HG03457 (cell line): ENCODE measurements at regions not wholly inside any gene's neighbourhood (a gene's known extent, or its start where the extent isn't known, plus 50 kb on each side); places are given as distances from the start of the nearest gene placed in this dataset.

ENCODE experiments used
- ATAC-seq: cut with Tn5 transposase; IDR thresholded peaks from one replicate; pipeline ENCODE4 v1.9.1; 2021; ENCODE audit warnings: moderate number of reproducible peaks; ENCODE audit not compliant: unreplicated experiment

DNA sequence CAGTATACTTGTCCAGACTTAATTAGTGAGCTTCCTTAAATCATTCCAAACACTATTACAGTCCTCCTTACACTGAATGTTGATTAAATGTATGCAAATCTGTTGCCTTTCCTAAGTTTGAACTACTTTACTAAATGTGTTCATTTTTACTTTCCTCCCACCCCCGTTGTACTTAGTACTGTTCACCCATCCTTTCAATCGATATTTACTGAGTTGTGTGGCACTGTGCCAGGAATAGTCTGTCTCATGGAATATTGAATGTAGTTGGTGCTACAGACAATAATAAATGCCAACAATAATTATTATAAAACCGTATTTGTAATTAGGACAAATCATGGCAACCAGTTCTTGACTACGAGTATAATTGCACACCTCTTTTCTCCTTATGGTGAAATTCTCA, 335.7 kb downstream of the GPR37 start:
- no peak for ATAC-seq

DNA sequence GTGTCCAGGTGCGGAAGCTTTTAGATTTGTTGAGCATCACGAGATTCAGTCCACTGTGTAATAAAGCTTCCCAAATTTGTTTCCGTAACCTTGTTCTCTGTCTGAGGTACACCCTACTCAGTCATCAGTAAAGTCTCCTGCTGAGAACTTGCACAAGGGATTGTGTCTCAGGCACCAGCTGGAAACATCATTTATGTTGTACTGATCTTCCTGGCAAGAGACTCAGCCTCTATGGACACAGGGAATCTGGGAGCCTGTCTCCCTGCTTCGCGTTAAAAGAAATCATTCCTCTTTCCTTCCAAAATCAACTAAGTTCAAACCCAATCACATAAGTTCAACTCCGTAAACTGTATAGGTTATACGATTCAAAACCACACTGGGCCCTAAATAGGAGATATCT, 336.8 kb downstream of the GPR37 start:
- ATAC-seq: no peak

DNA sequence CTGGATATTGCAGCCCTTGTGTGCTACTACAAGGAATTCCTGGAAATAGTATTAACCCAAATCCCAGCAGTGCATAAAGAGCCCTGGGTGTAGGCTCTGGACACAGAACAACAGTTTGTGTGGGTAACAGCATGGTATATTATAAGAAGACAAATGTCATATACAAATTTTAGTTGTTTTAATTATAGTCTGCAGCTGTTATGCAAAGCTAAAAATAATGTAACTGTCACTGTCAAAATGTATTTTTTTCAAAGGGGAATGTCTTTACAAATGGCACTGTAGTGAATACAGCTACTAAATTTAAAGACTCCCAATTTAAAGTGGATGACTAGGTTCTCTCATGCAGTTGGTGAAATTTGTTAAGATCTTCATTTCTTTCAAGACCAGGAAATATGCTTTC, 339.0 kb downstream of the GPR37 start:
- no peak for ATAC-seq

DNA sequence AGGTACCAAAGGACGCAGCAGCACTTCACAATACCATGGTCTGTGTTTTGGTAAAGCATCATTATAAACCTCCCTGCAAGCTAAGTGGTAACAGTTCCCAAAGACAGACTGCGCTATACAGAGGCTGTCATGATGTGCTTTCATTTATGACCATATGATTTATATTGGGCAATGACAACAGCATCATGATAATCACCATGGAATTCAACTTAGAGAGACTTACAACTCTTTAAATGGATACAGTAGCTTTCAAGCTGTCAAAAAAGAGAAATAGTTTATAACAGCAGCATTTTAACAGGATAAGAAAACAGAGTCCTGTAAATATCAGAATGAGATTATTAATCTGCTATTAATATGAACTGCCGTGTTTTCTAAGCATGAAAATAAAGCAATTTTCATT, 341.7 kb downstream of the GPR37 start:
- no peak for ATAC-seq

DNA sequence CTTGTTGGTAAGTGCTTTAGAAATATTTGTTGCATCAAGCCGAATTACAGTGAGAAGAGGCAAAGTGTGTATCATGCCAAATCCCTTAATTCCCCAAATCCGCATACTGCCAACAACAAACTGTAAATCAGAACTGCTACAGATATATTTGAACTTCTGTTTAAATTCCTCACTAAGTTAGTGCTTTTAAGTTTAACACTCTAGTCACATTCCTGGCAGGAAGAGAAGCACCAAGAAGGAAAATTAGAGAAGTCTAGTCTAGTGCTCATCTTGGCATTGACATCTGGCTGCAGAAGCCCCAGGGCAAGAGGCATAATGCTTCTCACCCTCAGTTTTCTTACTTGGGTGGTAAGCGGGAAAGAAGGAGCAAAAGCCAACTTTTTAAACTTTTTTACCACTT, 343.5 kb downstream of the GPR37 start:
- no peak for ATAC-seq

DNA sequence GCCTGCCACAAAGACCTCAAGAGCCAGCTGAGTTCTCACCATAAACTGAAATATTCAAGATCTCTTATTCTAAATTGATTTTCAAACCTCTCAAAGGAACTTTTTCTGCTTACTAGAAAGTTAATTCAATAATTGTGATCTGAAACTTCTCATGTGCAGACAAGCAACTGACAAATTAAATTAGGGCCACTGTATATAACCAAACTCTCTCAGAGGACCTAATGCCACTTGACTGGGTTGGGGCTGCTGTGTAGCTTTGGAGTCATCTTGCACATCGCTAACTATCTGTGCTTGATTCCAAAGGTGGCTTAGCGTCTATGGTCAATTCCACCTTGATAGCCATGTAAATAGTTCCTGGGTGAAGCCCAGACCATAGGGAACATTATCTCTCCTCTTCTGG, 345.2 kb downstream of the GPR37 start:
- ATAC-seq: no peak

DNA sequence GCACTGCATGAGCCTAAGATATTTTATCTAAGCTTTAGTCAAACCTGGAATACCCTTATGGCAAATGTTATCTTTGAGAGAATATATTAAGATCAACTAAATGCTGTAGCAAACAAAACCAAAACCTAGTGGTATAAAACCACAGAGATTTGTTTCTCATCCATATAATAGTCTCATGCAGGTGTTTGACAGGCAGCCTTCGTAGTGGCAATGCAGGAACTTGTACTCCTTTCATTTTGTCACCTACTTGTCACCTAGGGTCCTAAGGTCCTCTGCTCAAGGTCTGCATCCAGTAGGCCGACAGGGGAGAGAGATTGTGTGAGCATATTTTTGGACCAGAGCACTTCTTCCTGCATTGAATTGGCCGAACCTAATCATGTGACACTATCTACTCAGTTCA, 352.6 kb downstream of the GPR37 start:
- no peak for ATAC-seq

GRCh38 chr7:124412531-124412930, 353.1 kb downstream of the GPR37 start:
- no peak for ATAC-seq

DNA sequence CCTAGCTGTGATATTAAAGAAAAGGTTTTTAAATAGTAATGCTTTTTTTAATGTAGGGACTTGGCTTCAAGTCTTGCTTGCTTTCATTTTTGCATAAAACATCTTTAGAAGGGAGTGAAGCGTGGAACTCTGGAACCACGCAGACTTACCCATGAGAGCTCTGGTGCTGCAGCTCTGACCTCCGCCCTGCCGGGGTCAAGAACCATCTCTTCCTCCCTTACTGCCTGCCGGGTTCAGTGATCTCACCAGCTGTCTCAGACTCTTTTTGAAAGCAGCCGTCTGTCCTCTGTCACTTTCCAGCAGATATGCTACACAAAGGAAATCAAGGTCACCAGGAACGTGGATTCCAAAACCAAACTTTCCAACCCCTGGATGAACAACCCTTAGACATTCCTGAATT, 353.8 kb downstream of the GPR37 start:
- ATAC-seq: no peak

GRCh38 chr7:124403587-124403986, 362.0 kb downstream of the GPR37 start:
- ATAC-seq: no peak

DNA sequence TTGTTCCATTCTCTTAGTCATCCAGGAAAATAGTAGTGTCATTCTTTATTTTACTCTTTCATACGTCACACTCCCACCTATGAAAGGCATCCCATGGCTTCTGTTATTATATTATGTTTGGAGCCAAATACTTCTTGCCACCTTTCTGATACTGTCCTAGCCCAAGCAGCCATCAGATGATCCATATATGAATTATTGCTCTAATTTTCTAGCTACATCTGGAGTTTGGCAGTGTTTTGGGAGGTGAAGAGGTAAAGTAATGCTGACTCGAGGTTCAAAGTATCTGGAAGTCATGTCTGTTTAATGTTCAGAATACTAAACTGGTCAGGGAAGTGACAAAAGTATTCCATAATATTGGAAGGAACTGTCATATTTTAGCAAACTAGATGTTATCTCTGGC, 362.5 kb downstream of the GPR37 start:
- ATAC-seq: no peak

DNA sequence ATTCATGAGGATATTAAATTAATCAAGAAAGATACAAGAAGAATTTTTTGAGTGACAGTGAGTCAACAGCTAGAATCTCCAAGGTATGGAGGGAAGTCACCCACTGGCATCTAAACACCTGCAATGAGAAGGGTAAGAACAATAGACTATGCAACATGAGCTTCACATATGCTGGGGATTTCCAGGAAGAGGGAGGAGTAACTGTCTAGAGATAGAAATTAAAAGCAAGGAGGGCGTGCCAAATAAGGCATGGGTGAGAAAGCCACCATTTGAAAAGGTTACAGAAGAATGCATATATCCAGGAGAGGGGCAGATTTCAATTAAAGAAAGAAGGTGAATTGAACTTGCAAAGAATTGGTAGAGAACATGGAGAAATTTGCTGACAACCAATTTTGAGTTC, 365.7 kb downstream of the GPR37 start:
- ATAC-seq: no peak

DNA sequence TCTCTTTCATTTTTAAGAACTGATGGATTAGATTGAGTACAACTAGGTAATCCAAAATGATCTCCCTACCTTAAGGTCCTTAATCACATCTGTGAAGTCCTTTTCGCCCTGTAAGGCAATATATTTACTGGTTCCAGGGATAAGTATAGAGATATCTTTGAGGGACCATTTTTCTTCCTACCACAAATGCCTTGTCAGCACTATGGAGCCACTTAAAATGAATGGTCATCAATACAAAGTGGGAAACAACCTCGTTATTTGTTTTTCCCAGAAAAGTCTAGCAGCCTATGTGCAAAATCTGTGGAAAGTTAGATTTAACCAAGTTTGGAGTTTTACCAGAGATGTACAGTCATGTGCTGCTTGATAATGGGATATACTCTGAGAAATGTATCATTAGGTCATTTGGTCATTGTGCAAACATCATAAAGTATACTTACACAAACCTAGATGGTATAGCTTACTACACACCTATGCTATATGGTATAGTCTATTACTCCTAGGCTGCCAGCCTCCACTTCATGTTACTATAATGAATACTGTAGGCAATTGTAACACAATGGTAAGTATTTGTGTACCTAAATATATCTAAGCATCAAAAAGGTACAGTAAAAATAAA, 366.2 kb upstream of the TMEM229A start:
- no peak for ATAC-seq

DNA sequence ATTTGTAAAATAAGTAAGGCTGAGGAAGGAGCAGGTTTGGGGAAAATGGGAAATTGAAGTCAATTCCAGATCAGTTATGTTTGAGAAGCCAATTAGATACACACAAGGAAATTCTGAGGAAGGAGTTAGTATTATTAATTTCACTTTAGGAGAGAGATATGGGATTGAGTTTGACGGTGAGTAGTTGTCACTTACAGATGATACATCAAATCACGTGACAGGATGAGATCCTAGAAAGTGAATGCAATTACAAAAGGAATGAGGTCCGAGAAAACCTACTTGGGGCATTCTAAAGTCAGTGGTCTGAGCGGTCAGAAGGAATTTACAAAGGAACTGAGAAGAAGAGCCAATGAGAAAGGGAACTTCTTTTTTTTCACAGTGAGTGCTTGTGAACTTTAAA, 364.3 kb upstream of the TMEM229A start:
- no peak for ATAC-seq

DNA sequence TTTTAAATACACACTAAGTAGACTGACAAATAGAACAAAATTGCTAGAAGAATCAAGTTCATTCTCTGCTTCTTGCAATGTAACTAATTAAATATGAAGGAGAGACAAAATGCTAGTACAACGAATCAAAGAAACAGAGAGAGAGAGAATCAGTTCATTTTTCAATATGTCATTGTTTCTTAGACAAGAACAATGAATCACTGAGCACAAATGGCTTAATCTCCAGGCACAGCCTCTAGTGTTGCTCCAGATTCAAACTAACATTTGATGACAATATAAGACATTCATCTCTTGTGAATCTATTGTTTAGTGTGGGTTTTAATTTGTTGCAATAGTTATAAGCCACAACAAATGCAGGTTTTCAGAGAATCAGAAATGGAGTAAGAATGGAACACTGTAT, 357.4 kb upstream of the TMEM229A start:
- no peak for ATAC-seq

DNA sequence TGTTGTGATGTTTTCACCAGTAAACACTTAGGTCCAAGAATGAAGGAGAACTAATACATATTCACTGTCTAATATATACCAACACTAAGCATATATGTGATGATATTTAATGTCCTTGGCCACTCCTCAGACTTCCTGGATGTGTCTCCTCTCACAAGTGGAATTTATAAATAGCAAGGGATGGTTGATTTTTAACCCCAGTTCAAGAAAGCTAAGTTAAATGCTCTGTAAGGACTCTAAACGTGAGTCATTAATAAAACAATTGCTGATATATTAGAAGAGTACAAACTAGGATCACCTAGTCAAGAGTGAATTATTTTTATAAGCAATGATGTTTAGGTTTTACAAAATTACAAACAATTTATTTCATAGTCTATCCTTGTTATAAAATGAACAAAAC, 355.9 kb upstream of the TMEM229A start:
- no peak for ATAC-seq

DNA sequence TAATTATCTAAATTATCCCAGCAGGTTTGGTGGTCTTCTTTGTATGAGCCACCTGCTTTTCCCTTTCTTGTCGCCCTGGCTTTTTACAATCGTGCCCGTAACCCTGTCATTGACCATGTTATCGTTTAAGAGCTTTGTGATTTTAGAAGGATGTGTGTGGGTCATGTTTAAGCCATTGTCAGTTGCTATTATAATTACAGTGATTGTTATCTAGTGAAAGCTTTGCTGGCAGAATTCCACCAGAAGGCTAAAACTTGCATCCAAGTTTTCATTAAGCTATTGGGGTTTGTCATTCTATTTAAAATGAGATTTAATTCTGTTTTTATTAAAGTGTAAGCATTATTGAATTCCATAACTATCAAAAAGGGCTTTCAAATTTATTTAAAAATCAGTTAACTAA, 354.2 kb upstream of the TMEM229A start:
- ATAC-seq: no peak

DNA sequence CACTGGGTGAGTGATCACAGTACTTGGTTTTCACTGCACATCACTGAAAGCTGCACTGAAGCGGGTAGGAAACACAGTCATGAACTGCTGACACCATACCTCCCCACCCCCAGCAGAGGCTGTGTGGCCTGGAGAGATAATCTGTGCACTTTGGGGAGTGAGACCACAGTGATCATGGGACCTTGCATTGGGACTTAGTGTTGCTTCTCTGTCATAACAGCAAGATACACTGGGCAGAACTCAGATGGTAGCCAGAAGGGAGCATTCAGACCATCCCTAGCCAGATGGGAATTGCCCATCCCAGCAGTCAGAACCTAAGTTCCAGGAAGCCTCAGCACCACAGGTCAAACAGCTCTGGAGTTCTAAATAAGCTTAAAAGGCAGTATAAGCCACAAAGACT, 346.4 kb upstream of the TMEM229A start:
- no peak for ATAC-seq

- no peak for ATAC-seq
These were observed 343.2 kb upstream of the TMEM229A start for GRCh38 chr7:124376111-124376510.

GRCh38 chr7:124375391-124375790, 342.5 kb upstream of the TMEM229A start:
- ATAC-seq: no peak

DNA sequence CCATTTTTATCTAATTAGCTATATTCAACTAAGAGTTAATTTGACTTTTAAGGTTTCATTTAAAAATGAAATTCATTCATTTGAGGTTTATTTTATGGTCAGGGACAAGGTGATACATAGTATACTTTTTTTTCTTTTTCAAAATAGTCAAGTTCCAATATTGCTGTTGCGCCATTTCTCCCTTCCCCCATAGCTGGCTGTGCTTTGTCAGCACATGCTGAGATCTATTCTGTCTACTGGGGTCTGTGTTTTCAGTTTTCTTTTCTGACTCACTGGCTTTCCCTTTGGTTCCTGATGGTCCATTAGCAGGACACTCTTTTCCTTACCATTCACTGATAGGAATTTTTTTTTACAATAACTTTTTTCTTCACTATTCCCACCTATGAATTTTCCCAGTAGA, 336.4 kb upstream of the TMEM229A start:
- ATAC-seq: no peak

GRCh38 chr7:124366118-124366517, 333.3 kb upstream of the TMEM229A start:
- no peak for ATAC-seq

- ATAC-seq: no peak
These were observed 331.4 kb upstream of the TMEM229A start for GRCh38 chr7:124364283-124364682.

GRCh38 chr7:124354201-124354600, 321.3 kb upstream of the TMEM229A start:
- no peak for ATAC-seq
